Choroid plexus epithelial cell (primary cell): ENCODE measurements at regions not wholly inside any gene's neighbourhood (a gene's known extent, or its start where the extent isn't known, plus 50 kb on each side); places are given as distances from the start of the nearest gene placed in this dataset.

Source experiments
- DNase-seq: peaks from one replicate; pipeline ENCODE4 v3.0.0-alpha.2; 2010; ENCODE audit warnings: low read depth
- H3K4me3 ChIP-seq: 2 replicates; pipeline ENCODE4 v1.5.1; 2011; ENCODE audit warnings: low read depth, mild to moderate bottlenecking, control low read depth, low read length, moderate library complexity
- CTCF ChIP-seq: conservative IDR thresholded peaks from 2 replicates; pipeline ENCODE4 v1.5.1; 2011; ENCODE audit warnings: low read depth, mild to moderate bottlenecking, control low read depth, inconsistent platforms, low read length, moderate library complexity

GRCh38 chr15:35705884-35706585 is 160.1 kb upstream of the DPH6 start:
- no peak for TF ChIP-seq CTCF
- H3K4me3 ChIP-seq = no peak overlapping the region
- peak; percentile 45 for DNase-seq

- H3K4me3 ChIP-seq = no peak overlapping the region
- no peak for DNase-seq
- TF ChIP-seq CTCF = no peak
Measured at GRCh38 chr15:35712956-35713355, 167.0 kb upstream of the DPH6 start.

GRCh38 chr15:35713733-35714132 is 167.8 kb upstream of the DPH6 start:
- H3K4me3 ChIP-seq = no peak overlapping the region
- TF ChIP-seq CTCF = no peak
- DNase-seq = peak; percentile 81

- H3K4me3 ChIP-seq = no peak overlapping the region
- TF ChIP-seq CTCF = no peak
- DNase-seq = no peak
Measured at GRCh38 chr15:35717721-35718120, 171.8 kb upstream of the DPH6 start.

GRCh38 chr15:35720019-35720418 is 174.1 kb upstream of the DPH6 start:
- DNase-seq = peak; percentile 57
- H3K4me3 ChIP-seq = no peak overlapping the region
- no peak for TF ChIP-seq CTCF

GRCh38 chr15:35720984-35721383 is 175.0 kb upstream of the DPH6 start:
- no peak overlapping the region for H3K4me3 ChIP-seq
- DNase-seq = no peak
- no peak for TF ChIP-seq CTCF

GRCh38 chr15:35721751-35722150 is 175.8 kb upstream of the DPH6 start:
- no peak for TF ChIP-seq CTCF
- no peak for DNase-seq
- H3K4me3 ChIP-seq = no peak overlapping the region
